Jurkat, Clone E6-1 (cell line): ENCODE measurements at regions not wholly inside any gene's neighbourhood (a gene's known extent, or its start where the extent isn't known, plus 50 kb on each side); places are given as distances from the start of the nearest gene placed in this dataset.

Source experiments
- DNase-seq: peaks from one replicate; pipeline ENCODE4 v3.0.0-alpha.2; 2011; ENCODE audit warnings: low read depth, low spot score
- H3K4me3 ChIP-seq: 2 replicates; pipeline ENCODE4 v1.5.1; 2011; ENCODE audit warnings: mild to moderate bottlenecking, low read length, control low read depth, moderate library complexity

- H3K4me3 ChIP-seq: no peak overlapping the region
- no peak for DNase-seq
Observed at GRCh38 chr2:126788652-126789051, 110.0 kb upstream of the TEX51 start.

DNA sequence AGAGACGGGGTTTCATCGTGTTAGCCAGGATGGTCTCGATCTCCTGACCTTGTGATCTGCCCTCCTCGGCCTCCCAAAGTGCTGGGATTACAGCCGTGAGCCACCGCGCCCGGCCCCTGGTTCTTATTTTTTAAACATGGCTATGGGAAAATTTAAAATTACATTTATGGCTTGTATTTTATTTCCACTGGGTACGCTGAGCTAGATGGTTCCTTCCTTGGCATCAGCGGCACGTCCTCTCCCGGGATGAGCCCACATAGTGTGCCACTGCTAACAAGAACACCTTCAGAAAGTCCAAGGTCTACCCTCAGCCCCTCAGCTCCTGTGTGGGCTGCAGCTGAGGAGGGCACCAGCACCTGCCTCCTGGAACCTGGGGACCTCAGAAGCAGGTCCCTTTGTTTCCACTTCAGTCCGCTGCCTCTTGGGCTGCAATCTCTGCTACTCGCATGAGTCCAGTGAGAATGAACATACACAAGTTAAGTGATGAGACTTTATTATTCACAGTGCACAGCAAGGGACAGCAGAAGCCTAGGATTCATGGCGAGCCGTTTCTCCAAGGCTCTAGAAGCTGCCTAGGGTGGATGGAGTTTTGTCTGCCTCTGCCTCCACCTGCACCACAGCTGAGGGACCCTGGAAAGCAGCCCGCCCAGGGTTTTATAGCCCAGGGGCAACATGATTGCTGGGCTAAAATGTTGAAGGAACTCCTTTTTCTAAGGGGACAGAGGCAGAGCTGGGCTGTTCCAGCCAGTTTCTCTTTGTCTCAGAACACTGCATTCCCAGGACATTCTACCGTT, 107.5 kb upstream of the TEX51 start:
- no peak for DNase-seq
- H3K4me3 ChIP-seq: no peak overlapping the region

GRCh38 chr2:126792186-126792585, 106.5 kb upstream of the TEX51 start:
- no peak for DNase-seq
- no peak overlapping the region for H3K4me3 ChIP-seq

DNA sequence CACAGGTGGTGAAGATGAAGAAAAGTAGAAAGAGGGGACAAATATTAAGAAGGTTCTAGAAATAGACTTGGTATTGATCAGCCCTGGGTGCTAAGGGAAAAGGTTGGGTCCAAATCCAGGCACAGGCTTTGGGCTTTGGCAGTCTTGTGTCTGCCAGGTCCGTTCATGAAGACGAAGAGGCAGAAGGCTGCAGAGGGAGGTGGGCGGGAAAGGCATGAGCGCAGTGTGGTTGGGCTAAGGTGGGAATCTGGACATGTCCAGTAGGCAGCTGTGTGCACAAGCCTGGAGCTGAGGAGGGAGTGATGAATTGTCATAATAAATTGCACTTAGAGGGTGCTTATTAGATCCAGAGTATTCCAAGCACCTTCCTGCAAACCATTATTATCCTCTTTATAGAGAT, 105.7 kb upstream of the TEX51 start:
- no peak for DNase-seq
- H3K4me3 ChIP-seq: no peak overlapping the region

DNA sequence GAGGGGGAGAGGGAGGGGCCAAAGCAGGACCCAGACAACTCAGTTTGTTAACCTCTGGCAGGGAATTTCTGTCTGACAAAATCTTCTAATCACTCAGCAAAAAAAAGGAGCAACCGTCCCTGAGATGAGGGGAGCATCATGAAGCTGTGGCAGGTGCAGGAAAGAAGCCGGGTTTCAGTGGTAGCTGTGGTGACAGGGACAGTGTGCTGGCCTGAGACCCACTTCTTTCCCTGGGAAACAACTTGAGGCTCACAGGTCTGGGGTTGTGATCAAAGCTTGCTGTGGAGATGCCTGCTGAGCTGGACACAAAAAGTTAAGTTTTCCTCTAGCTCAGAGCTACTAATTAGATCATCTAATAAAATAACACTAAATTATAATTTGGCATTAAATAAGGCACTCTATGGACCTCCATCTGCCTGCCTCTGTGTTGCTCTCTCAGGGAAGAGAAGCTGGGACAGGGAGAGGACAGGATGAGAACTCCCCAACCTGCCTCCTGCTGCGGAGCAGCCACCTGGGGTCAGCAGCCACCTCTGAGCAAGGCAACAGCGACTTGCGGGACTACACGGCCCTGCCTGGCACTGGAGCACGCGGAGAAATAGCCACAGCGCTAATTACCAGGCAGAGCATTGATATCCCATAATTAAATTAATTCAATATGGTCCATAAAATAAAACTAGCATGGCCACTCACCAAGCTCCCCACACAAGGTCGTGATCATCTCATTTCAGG, 104.6 kb upstream of the TEX51 start:
- no peak overlapping the region for H3K4me3 ChIP-seq
- DNase-seq: no peak

- no peak for DNase-seq
- no peak overlapping the region for H3K4me3 ChIP-seq
Observed at GRCh38 chr2:126795656-126796055, 103.0 kb upstream of the TEX51 start.

- H3K4me3 ChIP-seq: no peak overlapping the region
- no peak for DNase-seq
Observed at GRCh38 chr2:126796931-126797621, 101.6 kb upstream of the TEX51 start.

DNA sequence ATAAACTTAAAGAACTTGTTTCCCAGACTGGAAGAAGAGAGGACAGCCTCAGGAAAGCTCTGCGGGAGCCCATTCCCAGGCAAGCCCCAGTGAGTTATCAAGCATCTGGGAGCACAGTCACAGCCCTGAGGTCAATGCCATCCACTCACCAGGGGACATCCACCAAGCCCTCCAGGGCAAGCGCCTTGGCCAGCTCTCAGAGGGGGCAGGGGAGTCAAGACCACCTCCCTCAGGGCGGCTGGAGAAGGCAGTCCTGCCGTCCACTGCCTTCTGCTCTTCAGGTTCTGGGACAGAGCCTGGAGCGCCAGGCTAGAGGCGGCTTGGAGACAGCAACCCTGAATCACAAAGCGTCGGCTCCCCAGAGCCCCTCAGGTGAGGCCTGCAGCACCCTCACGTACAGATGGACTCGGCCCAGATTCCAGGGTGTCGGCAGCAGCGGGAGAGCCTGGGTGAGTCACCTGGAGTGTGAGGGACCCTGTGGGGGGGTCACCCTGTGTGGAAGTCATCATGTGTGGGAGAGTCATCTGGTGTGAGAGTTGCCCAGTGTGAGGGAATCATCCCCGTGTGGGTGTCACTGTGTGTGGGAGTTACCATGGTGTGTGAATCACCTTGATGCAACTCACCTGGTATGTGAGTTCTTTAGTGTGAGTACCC, 100.9 kb upstream of the TEX51 start:
- H3K4me3 ChIP-seq: no peak overlapping the region
- DNase-seq: no peak

- no peak for DNase-seq
- no peak overlapping the region for H3K4me3 ChIP-seq
Observed at GRCh38 chr2:126798276-126799140, 100.2 kb upstream of the TEX51 start.

DNA sequence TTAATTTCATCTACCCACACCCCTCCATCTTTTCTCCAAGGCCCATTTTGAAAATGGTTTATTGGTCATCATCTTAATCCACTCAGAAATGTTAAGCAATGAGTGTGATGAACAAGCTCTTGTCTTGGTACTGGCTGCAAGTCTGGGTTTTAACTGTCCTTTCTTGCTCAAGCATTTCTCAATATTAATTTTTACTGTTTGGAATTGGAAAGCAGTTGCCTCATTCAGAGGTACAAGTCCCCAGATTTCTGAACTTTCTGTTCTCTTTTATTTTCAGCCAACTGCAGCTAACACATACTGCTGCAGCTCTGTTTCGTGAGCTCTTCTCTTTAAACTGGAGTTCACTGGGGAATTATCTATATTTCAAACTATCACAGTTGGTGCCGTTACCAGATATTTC, 99.4 kb upstream of the TEX51 start:
- H3K4me3 ChIP-seq: no peak overlapping the region
- DNase-seq: no peak

- DNase-seq: no peak
- H3K4me3 ChIP-seq: no peak overlapping the region
Observed at GRCh38 chr2:126801473-126801872, 97.2 kb upstream of the TEX51 start.

DNA sequence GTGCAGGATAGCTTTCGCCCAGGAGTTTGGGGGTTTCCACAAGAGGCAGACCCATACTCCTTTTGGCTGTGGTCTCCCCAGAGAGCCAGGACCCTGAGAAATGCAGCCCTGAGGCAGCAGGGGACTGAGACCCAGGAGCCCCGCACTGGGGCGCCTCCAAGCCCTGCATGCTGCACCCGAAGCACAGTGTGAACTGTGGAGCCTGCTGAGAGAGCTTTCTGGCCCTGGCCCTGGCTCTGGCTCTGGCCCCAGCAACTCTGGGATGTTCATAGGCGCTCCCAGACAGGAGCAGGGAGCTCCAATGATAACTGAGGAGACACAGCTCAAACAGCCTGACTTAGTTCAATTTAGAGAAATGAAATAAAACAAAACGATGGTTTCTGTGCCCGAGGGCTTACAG, 96.4 kb upstream of the TEX51 start:
- DNase-seq: no peak

DNA sequence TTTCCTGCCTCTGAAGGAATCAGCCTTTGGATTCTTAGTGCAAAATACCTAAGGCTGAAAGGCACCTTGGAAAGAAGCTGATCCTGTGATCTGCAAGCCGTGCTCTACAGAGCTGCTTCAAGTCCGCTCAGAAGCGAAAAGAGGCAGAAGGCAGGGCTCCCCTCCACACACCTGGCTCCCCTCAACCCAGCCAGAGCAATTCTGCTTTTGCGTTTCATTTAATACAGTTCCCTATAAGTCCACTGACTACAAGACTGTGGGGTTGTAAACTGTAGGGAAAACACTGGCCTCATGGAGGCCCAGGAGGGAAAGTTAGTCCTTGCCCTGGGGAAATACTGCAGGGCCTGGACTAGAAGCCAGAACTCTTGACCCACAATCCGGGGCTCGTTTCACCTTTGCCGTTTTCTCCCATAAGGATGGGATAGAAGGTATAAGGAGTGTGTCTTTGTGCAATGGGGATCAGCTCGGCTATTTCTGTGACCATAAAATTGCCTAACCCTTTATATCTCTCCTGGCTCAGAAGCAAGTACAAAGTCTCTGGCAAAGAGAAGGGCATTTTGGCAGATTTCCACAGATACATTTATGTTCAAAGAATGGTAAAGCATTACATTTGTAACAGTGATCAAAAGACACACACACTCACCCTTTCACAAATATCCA, 95.8 kb upstream of the TEX51 start:
- DNase-seq: no peak
- no peak overlapping the region for H3K4me3 ChIP-seq

More for the DNA sequence above, 96.4 kb upstream of the TEX51 start:
- no peak overlapping the region for H3K4me3 ChIP-seq

DNA sequence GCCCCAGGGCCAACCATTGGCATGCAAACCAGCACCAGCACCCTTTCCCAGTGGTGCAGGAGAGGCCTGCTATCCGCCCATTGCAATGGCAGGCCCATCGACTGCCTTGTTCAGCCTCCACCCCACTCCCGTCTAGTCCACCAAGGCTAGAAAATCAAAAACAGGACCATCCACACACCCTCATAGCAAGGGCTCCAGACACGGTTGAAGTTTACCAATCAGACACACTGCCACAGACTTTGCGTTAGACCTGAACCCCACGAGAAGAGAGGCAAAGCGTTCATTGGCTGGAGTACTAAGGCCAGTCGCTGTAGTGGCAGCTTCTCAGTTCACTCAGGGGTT, 95.3 kb upstream of the TEX51 start:
- no peak overlapping the region for H3K4me3 ChIP-seq
- no peak for DNase-seq

DNA sequence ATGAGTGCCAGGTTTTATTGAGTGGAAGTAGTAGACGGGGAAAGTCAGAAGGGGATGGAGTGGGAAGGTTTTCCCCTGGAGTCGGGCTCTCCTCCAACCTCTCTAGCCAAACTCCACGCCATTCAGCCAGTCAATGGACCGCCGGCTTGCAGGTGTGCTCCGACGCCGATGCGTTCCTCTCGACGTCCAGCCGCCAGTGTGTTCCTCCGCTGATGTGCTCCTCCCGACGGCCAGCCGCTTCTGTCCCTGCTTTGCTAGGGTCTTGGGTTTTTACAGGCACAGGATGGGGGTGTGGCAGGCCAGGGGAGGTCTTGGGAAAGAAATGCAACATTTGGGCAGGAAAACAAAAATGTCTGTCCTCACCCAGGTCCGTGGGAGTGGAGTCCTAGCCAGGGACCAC, 94.3 kb upstream of the TEX51 start:
- no peak for DNase-seq
- no peak overlapping the region for H3K4me3 ChIP-seq

DNA sequence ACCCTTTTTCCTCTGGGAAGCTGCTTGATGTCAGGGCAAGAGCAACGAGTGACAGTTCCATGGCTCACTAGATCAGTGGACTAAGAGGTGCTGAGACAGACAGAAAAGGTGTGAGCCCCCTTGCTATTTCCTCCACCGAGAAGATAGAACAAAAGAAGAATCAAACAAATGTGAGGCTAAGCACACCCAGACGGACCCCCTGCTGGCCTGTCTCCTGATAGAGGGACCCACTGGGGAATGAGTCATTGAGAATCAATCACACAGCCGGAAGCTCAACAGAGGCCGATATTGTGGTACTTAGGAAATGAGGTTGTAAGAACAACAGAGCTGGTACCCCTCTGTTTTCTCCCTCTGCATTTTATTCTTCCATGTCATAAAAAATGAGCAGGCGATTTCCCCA, 89.8 kb upstream of the TEX51 start:
- DNase-seq: no peak
- H3K4me3 ChIP-seq: no peak overlapping the region

GRCh38 chr2:126809340-126809739, 89.3 kb upstream of the TEX51 start:
- no peak for DNase-seq
- H3K4me3 ChIP-seq: no peak overlapping the region

GRCh38 chr2:126810001-126810400, 88.7 kb upstream of the TEX51 start:
- DNase-seq: no peak
- H3K4me3 ChIP-seq: no peak overlapping the region
